ENCODE measurements at regions not wholly inside any gene's neighbourhood (a gene's known extent, or its start where the extent isn't known, plus 50 kb on each side); places are given as distances from the start of the nearest gene placed in this dataset.

- TF ChIP-seq CTCF (IDR thresholded peaks at IDR 0.05) = no peak
- no peak for TF ChIP-seq EZH2 (IDR thresholded peaks at IDR 0.05)
Observed at GRCh38 chr6:867378-867777, 174.4 kb upstream of the EXOC2 start.
